HepG2 (cell line): ENCODE measurements at regions not wholly inside any gene's neighbourhood (a gene's known extent, or its start where the extent isn't known, plus 50 kb on each side); places are given as distances from the start of the nearest gene placed in this dataset.

Source experiments
- ARNT ChIP-seq: fragments of 450-650 bp; IDR thresholded peaks from 2 replicates; pipeline ENCODE4 v1.6.1; 2017
- CREM ChIP-seq, 2 experiments: sonication (generic) in 1 of 2; formaldehyde crosslinking in 1 of 2; IDR thresholded peaks; 2 replicates each; pipeline versions ENCODE4 v1.4.0 to v1.6.1; 2016 to 2020; ENCODE audit warnings: antibody characterized with exemption in 1 of 2, mild to moderate bottlenecking in 1 of 2, missing genetic modification reagents in 1 of 2
- EHMT2 ChIP-seq: fragments of 200-600 bp; sonication (generic); IDR thresholded peaks from 2 replicates; pipeline ENCODE4 v1.7.0; 2017; ENCODE audit warnings: antibody characterized with exemption, low read depth, low read length, borderline replicate concordance
- ELF3 ChIP-seq: IDR thresholded peaks from 2 replicates; pipeline ENCODE4 v1.6.1; 2016; ENCODE audit warnings: missing genetic modification reagents, missing compliant biosample characterization
- KDM1A ChIP-seq: IDR thresholded peaks from 2 replicates; pipeline ENCODE4 v1.6.1; 2016; ENCODE audit warnings: missing compliant biosample characterization
- KLF16 ChIP-seq, 2 experiments: sonication (generic) in 1 of 2; formaldehyde crosslinking in 1 of 2; IDR thresholded peaks; 2 replicates each; pipeline versions ENCODE4 v1.6.1 to v1.8.0; 2016 to 2023; ENCODE audit warnings: missing genetic modification reagents in 2 of 2, missing compliant biosample characterization in 1 of 2
- MAF1 ChIP-seq: sonication (generic); formaldehyde crosslinking; IDR thresholded peaks from 2 replicates; pipeline ENCODE4 v1.5.0; 2020; ENCODE audit warnings: missing genetic modification reagents, borderline replicate concordance
- MAFG ChIP-seq: sonication (generic); formaldehyde crosslinking; IDR thresholded peaks from 2 replicates; pipeline ENCODE4 v1.5.1; 2020; ENCODE audit warnings: mild to moderate bottlenecking, missing genetic modification reagents
- RCOR2 ChIP-seq: IDR thresholded peaks from 2 replicates; pipeline ENCODE4 v1.6.1; 2016; ENCODE audit warnings: missing biosample characterization, missing genetic modification reagents
- RFX1 ChIP-seq: fragments of 450-650 bp; IDR thresholded peaks from 2 replicates; pipeline ENCODE4 v1.6.1; 2017
- SNAI1 ChIP-seq: sonication (generic); formaldehyde crosslinking; IDR thresholded peaks from 2 replicates; pipeline ENCODE4 v1.5.0; 2020; ENCODE audit warnings: mild to moderate bottlenecking, missing genetic modification reagents, borderline replicate concordance
- ZBTB2 ChIP-seq: sonication (generic); formaldehyde crosslinking; IDR thresholded peaks from 2 replicates; pipeline ENCODE4 v1.8.0; 2022; ENCODE audit warnings: low read depth, missing genetic modification reagents
- ZBTB49 ChIP-seq: sonication (generic); formaldehyde crosslinking; IDR thresholded peaks from 2 replicates; pipeline ENCODE4 v1.4.0; 2020; ENCODE audit warnings: missing genetic modification reagents, borderline replicate concordance
- ZFYVE20 ChIP-seq: sonication (generic); formaldehyde crosslinking; IDR thresholded peaks from 2 replicates; pipeline ENCODE4 v1.8.0; 2023; ENCODE audit warnings: low read depth, mild to moderate bottlenecking, moderate library complexity, missing genetic modification reagents, borderline replicate concordance
- ZNF260 ChIP-seq: sonication (generic); formaldehyde crosslinking; IDR thresholded peaks from 2 replicates; pipeline ENCODE4 v1.4.0; 2020; ENCODE audit warnings: missing genetic modification reagents, low read depth, mild to moderate bottlenecking, borderline replicate concordance
- ZNF557 ChIP-seq: sonication (generic); formaldehyde crosslinking; IDR thresholded peaks from 2 replicates; pipeline ENCODE4 v1.4.0; 2020; ENCODE audit warnings: missing genetic modification reagents
- ZNF629 ChIP-seq: sonication (generic); formaldehyde crosslinking; conservative IDR thresholded peaks from 2 replicates; pipeline ENCODE4 v1.5.0; 2020; ENCODE audit warnings: missing genetic modification reagents
- ZNF724P ChIP-seq: sonication (generic); formaldehyde crosslinking; IDR thresholded peaks from 2 replicates; pipeline ENCODE4 v1.8.0; 2022; ENCODE audit warnings: missing genetic modification reagents, borderline replicate concordance
- ZNF740 ChIP-seq: sonication (generic); formaldehyde crosslinking; IDR thresholded peaks from 2 replicates; pipeline ENCODE4 v1.4.0; 2020; ENCODE audit warnings: missing genetic modification reagents
- ZSCAN12 ChIP-seq: sonication (generic); formaldehyde crosslinking; IDR thresholded peaks from 2 replicates; pipeline ENCODE4 v1.9.0; 2021; ENCODE audit warnings: mild to moderate bottlenecking, missing genetic modification reagents
- ZSCAN9 ChIP-seq: IDR thresholded peaks from 2 replicates; pipeline ENCODE4 v1.6.1; 2016; ENCODE audit warnings: borderline replicate concordance
- TF ChIP-seq, protein P1 (sequence below): sonication (generic); formaldehyde crosslinking; IDR thresholded peaks from 2 replicates; pipeline ENCODE4 v1.5.0; 2020; ENCODE audit warnings: missing genetic modification reagents
- TF ChIP-seq, protein P2 (sequence below): sonication (generic); formaldehyde crosslinking; conservative IDR thresholded peaks from 2 replicates; pipeline ENCODE4 v1.4.0; 2020; ENCODE audit warnings: missing genetic modification reagents

DNA sequence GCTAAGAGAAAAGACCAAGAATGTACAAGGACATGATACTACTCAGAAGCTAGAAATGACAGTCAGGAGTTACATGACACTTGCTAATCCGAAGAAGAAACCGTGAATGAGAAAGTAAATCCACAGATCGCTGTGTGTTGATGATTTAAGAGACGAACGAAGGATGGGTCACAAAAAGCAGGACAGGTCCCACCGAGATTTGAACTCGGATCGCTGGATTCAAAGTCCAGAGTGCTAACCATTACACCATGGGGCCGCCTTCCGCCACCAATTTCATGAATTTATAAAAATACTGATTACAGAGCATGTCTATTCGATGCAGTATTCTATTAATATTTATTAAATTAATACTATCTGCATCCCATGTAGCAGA lies 54.0 kb upstream of the BTN3A2 start (continued):
- 0 out of 2 replicates have a peak, but pooled peaks have one; percentile 1 for TF ChIP-seq CREM (IDR thresholded peaks at IDR 0.05)
- no peak for TF ChIP-seq CREM (CRISPR knock-in tag; IDR thresholded peaks at IDR 0.05)
- TF ChIP-seq ZNF557 = no peak
- TF ChIP-seq, protein P1, sequence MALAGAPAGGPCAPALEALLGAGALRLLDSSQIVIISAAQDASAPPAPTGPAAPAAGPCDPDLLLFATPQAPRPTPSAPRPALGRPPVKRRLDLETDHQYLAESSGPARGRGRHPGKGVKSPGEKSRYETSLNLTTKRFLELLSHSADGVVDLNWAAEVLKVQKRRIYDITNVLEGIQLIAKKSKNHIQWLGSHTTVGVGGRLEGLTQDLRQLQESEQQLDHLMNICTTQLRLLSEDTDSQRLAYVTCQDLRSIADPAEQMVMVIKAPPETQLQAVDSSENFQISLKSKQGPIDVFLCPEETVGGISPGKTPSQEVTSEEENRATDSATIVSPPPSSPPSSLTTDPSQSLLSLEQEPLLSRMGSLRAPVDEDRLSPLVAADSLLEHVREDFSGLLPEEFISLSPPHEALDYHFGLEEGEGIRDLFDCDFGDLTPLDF (CRISPR knock-in tag) = 0 out of 2 replicates have a peak, but pooled peaks have one; percentile 3
- 0 out of 2 replicates have a peak, but pooled peaks have one; percentile 37 for TF ChIP-seq SNAI1 (CRISPR knock-in tag)
- TF ChIP-seq ZNF740 (CRISPR knock-in tag) = no peak
- TF ChIP-seq, protein P2, sequence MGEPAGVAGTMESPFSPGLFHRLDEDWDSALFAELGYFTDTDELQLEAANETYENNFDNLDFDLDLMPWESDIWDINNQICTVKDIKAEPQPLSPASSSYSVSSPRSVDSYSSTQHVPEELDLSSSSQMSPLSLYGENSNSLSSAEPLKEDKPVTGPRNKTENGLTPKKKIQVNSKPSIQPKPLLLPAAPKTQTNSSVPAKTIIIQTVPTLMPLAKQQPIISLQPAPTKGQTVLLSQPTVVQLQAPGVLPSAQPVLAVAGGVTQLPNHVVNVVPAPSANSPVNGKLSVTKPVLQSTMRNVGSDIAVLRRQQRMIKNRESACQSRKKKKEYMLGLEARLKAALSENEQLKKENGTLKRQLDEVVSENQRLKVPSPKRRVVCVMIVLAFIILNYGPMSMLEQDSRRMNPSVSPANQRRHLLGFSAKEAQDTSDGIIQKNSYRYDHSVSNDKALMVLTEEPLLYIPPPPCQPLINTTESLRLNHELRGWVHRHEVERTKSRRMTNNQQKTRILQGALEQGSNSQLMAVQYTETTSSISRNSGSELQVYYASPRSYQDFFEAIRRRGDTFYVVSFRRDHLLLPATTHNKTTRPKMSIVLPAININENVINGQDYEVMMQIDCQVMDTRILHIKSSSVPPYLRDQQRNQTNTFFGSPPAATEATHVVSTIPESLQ (CRISPR knock-in tag) = 0 out of 2 replicates have a peak, but pooled peaks have one; percentile 5
- 0 out of 2 replicates have a peak, but pooled peaks have one; percentile 12 for TF ChIP-seq KDM1A (CRISPR knock-in tag)
- peak; percentile 35; the same call in 1 of the 2 replicates for TF ChIP-seq ELF3 (CRISPR knock-in tag)
- TF ChIP-seq ZBTB2 (CRISPR knock-in tag) = no peak
- no peak for TF ChIP-seq MAFG
- TF ChIP-seq KLF16 (CRISPR knock-in tag; IDR thresholded peaks at IDR 0.05) = no peak
- no peak for TF ChIP-seq ARNT
- no peak for TF ChIP-seq EHMT2
- TF ChIP-seq ZSCAN9 (CRISPR knock-in tag) = no peak
- no peak for TF ChIP-seq ZFYVE20 (CRISPR knock-in tag)
- TF ChIP-seq ZBTB49 = 0 out of 2 replicates have a peak, but pooled peaks have one; percentile 17
- 0 out of 2 replicates have a peak, but pooled peaks have one; percentile 50 for TF ChIP-seq ZNF629 (CRISPR knock-in tag)
- no peak for TF ChIP-seq ZSCAN12 (CRISPR knock-in tag)
- no peak for TF ChIP-seq ZNF260
- peak; percentile 11; the same call in 1 of the 2 replicates for TF ChIP-seq RCOR2 (CRISPR knock-in tag)
- TF ChIP-seq RFX1 = no peak
- TF ChIP-seq ZNF724P = no peak
- TF ChIP-seq MAF1 = 0 out of 2 replicates have a peak, but pooled peaks have one; percentile 77
